ENCODE measurements at regions not wholly inside any gene's neighbourhood (a gene's known extent, or its start where the extent isn't known, plus 50 kb on each side); places are given as distances from the start of the nearest gene placed in this dataset.

DNA sequence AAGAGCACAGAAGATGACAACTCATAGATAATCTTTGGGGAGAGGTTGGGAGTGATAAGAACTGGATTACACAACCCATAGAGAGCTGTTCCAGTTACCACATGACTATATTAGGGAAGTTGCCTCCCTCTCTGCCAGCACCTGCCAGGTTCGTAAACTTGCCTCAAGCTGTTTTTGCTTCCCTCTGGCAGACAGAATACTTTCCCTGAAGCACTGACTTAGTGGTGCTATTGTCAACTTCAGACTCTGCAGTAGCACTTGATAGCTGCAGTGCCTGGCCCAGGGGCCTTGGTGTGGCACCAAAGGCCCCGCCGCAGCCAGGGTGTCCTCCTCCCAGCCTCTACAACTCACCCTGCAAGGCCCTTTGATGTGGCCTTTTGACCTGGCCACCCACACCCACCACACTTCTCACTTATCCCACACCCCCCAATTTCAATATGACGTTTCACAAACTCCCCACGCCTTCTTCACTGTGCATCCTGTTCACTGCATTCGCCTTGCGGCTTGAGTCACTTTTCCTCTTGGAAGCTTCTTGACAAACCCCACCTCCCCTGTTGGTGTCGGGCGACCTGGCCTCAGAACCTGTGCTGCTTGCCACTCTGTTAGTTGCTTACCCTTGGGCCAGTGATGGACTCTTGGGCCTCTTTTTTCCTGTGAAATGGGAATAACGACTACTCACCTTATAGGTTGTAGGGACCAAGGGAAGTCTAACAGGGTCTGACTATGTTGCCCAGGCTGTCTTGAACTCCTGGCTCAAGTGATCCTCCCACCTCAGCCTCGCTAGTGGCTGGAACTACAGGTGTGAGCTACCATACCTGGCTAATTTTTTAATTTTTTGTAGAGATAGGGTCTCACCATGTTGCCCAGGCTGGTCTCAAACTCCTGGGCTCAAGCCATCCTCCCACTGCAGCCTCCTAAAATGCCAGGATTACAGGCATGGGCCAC lies 50.2 kb upstream of the PODXL start:
- DNase-seq (ENCODE audit: low spot score): no peak
